ENCODE measurements at regions not wholly inside any gene's neighbourhood (a gene's known extent, or its start where the extent isn't known, plus 50 kb on each side); places are given as distances from the start of the nearest gene placed in this dataset.

DNA sequence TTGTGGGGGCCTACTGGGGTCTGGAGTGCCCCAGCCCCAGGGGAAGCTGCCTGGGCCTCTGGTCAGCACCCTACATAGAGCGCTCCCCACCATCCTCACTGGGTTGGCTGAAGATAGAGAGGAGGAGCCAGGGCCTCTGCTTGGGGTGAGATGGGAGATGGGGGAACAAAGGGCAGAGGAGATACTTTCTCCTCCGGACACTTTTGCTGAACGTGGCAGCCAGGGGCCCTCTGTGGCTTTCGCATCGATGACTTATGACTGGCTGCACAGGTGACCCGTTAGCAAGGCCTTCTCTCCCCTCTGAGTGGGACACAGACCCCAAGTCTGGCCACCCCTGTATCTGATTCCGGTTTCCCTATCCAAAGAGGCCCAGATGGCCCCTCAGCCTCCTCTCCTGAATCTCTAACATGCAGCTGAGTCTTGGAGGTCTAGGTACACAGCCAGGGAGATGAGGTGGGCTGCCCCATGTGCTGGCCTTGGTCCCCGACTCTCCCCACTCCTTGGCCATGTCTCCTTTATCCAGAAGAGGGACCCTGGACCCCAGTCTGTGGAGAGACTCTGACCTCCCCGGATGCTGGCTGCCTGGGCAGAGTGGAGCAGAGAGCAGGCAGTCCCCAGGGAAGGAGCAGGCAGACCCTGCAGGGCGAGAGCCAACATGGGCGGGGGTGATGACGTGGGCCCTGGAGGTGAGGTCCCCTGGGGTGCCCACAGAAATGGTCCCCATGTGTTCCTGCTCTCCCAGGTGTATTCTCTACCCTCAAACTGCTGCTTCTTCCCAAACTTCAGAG, 59.3 kb upstream of the NECTIN1 start:
- Histone ChIP-seq H4K20me1 (ENCODE audit: insufficient read depth, low read length) (no peaks in the 10 kb centered on the region), H2AFZ (ENCODE audit: low read length) (no peak overlapping the region), H3K27ac (ENCODE audit: extremely low read length, insufficient read depth, low read length) (no peak overlapping the region), H3K79me2 (ENCODE audit: insufficient read depth, low read length) (no peaks in the 10 kb centered on the region), H3K4me3 (replicated peaks in 1 of 3; ENCODE audit: insufficient read depth in 1 of 3, low read depth in 2 of 3, low read length in 3 of 3) (no peak overlapping the region), H3K4me1 (ENCODE audit: insufficient read depth, low read length) (no peaks in the 10 kb centered on the region), H3K9me3 (ENCODE audit: low read length) (no peaks in the 10 kb centered on the region), H3K4me2 (ENCODE audit: low read depth, low read length) (no peak overlapping the region), H3K27me3 (ENCODE audit: control insufficient read depth in 1 of 2, insufficient read depth in 2 of 2, low read length in 2 of 2) (peaks cover 6 to 31% of the 10 kb centered on the region in 2 experiments; a peak in 3 of 5 replicates), H3K36me3 (replicated peaks in 1 of 2; ENCODE audit: control insufficient read depth in 1 of 2, insufficient read depth in 2 of 2, low read length in 2 of 2) (no peaks in the 10 kb centered on the region), H3K9ac (ENCODE audit: insufficient read depth, low read depth, low read length) (no peak overlapping the region)
- FAIRE-seq (no peak), DNase-seq (ENCODE audit: low spot score) (no peak), ATAC-seq (no peak)
- intact Hi-C loops (cut with micrococcal nuclease; ENCODE audit: unreplicated experiment): no loop called here
- no TSS peak for BruUV-seq (replicated peaks)
- in situ Hi-C loops (cut with HindIII; ENCODE audit: extremely low pct_ligation_motif_present, low pct_unique_long_range_greater_than_20kb): no loop called here
- WGBS (ENCODE audit: low lambda C conversion rate): 0% methylated on average over 4 of the region's 12 CpGs
- TF ChIP-seq SMARCC2 (IDR thresholded peaks at IDR 0.05) (no peak), SP1 (IDR thresholded peaks at IDR 0.05) (no peak), SP1 (CRISPR knock-in tag; IDR thresholded peaks at IDR 0.05) (no peak), ZNF383 (CRISPR knock-in tag; IDR thresholded peaks at IDR 0.05; ENCODE audit: borderline replicate concordance) (no peak), ZNF296 (CRISPR knock-in tag; conservative IDR thresholded peaks at IDR 0.05) (no peak), CBFB (CRISPR knock-in tag; IDR thresholded peaks at IDR 0.05) (no peak), ZNF619 (CRISPR knock-in tag; IDR thresholded peaks at IDR 0.05) (no peak), ZNF609 (CRISPR knock-in tag; IDR thresholded peaks at IDR 0.05; ENCODE audit: borderline replicate concordance) (no peak), ZBTB7A (CRISPR knock-in tag; IDR thresholded peaks at IDR 0.05) (no peak), REPIN1 (CRISPR knock-in tag; IDR thresholded peaks at IDR 0.05; ENCODE audit: borderline replicate concordance, low read depth) (no peak), MED1 (CRISPR knock-in tag; IDR thresholded peaks at IDR 0.05) (no peak)
- ChIA-PET POLR2A (no interaction called here), CTCF (ENCODE audit: low intra/inter-chr PET ratio, low total read pairs) (no interaction called here)

All from HepG2 (cell line).